GM18868 (cell line): ENCODE measurements at regions not wholly inside any gene's neighbourhood (a gene's known extent, or its start where the extent isn't known, plus 50 kb on each side); places are given as distances from the start of the nearest gene placed in this dataset.
"Not testable (repeated sequence)": the region's sequence is repeated elsewhere in the genome, so short reads cannot be mapped to it uniquely, and the experiment has no call there.

ENCODE experiments used
- ATAC-seq: cut with Tn5 transposase; IDR thresholded peaks from one replicate; pipeline ENCODE4 v1.9.1; 2021; ENCODE audit warnings: mild to moderate bottlenecking, moderate library complexity; ENCODE audit not compliant: unreplicated experiment

- ATAC-seq: no peak
Observed at GRCh38 chr7:54888734-54889082, 129.7 kb upstream of the SEC61G start.

GRCh38 chr7:54897891-54898290 lies 120.9 kb upstream of the EGFR start:
- no peak for ATAC-seq

DNA sequence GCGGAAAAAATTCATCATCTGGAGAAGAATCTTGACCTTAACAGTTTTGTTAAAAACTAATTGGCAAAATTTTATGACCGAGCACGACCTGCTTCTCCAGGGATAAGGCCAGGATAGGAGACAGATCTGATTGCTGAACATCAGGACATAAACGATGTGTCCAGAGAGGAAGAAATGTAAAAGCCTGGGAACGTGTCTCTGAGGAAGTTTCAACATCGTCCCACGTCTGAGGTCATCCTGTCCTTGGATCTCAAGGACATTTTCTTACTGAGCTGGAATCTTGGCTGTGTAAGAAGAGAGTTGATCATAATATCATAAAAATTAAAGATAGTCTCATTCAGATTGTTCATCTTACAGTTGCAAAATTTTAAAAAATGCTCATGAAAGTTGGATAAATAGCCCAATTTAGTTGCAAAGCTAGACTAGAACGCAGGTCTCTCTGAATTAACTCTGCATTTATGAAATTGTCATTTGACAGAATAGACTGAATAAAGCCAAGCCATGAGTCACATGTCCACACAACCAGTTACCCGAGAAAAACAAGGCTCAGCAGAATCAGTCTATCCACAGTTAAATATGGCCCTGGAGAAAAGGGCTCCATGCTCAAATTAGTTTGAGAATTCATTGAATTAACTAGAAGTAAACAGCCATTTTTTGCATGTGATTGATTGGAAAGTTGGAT lies 120.0 kb upstream of the EGFR start:
- no peak for ATAC-seq

DNA sequence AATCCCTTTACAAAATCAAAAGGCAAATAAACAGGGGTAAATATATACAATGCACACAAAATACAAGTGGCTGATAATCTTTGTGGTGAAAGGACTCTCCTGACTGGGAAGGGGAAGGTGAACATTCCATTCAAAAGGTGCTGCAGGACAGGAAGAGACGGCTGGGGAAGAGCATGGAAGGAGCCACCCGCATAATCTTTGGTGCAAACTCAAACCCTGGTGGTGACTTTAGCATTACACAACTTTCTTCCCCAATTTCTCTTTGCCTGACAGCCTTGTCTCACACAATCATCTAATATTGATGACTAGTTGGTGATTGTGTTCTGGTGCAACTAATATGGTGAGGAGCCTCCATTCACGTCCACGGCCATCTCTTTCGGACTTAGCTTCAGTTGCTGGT lies 117.0 kb upstream of the EGFR start:
- no peak for ATAC-seq

DNA sequence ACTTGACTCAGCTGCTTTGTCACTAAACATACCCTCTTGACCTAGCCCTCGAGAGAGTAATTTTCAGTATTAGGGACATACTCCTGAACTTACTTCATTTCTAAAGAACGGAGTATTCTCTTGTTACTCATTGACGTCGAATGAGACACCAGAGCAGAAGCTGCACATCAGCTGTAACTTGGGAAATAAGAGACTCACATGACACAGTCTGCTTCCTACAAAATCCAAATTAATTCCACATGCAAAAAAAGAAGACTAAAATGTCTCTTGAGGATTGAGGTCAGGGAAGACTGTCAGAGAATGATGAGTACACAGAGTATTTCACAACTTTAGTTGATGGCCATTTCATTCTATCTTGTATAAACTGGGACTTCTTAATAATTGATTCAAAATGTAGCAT lies 114.7 kb upstream of the EGFR start:
- ATAC-seq: no peak

DNA sequence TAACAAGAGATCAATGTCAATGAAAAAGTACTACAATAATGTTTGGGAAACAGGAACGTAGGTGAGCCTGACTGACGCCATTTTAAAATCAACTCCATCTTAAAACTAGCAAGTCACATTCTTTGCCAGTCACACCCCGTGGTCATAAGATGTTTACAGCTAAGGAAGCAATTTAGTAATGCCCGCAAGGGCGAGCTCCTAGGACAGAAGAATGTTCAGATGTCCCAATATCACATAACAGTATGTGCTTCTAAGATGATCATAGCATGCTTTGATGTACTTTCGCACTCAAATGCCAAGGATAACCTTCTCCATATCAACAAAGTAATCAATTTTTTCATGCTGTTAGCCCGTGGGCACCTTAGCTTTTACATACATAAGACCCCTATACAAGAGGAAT lies 113.8 kb upstream of the EGFR start:
- no peak for ATAC-seq

GRCh38 chr7:54906963-54907362 lies 111.9 kb upstream of the EGFR start:
- ATAC-seq: no peak

- ATAC-seq: no peak
Observed at GRCh38 chr7:54907981-54908380, 110.8 kb upstream of the EGFR start.

GRCh38 chr7:54908760-54909438 lies 109.9 kb upstream of the EGFR start:
- ATAC-seq: no peak

GRCh38 chr7:54915870-54916598 lies 102.8 kb upstream of the EGFR start:
- no peak for ATAC-seq

DNA sequence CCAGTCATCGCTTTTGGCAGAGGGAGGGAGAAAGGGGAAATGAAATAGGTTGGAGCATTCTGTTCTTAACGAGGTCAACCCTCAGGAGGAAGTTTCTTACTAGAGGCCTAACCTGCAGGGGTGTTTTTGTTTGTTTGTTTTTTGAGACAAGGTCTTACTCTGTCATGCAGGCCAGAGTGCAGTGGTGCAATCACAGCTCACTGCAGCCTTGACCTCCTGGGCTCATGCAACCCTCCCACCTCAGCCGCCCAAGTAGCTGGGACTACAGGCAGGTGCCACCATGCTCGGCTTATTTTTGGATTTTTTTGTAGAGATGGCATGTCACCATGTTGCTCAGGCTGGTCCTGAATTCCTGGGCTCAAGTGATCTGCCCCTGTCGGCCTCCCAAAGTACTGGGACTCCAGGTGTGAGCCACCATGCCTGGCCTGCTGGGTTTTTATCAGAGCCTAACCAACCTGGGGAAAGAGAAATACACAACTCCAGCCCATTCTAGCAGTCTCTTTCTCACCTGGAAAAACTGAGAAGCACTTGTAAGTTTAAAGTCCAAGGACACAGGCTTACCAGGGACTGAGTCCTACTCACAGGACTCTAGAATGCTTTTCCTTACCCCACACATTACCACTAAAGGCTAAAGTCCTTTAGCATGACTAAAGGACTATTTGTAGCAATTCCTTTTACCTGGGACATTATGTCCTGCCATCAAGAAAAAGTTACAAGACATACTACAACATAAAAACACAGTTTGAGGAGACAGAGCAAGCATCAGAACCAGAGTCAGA lies 101.0 kb upstream of the EGFR start:
- ATAC-seq: no peak

DNA sequence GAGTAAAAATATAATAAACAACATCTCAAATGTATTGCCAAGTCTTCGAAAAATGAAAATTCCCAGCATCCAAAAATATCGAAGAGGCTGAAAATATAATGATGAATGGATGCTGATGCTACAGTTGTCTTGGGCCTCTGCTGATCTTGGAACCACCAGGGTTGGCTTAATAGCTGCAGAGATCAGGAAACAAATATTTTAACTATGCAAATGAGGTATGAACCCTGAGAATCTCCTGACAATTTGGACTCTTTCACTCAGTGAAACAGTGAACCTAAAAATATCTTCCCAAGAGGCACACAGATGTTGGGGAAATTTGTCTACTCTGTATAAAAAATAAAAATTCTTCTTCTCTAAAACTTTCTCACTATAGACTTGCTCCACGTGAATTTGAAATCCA lies 97.7 kb upstream of the EGFR start:
- ATAC-seq: no peak

- ATAC-seq: no peak
Observed at GRCh38 chr7:54931532-54931931, 87.3 kb upstream of the EGFR start.

DNA sequence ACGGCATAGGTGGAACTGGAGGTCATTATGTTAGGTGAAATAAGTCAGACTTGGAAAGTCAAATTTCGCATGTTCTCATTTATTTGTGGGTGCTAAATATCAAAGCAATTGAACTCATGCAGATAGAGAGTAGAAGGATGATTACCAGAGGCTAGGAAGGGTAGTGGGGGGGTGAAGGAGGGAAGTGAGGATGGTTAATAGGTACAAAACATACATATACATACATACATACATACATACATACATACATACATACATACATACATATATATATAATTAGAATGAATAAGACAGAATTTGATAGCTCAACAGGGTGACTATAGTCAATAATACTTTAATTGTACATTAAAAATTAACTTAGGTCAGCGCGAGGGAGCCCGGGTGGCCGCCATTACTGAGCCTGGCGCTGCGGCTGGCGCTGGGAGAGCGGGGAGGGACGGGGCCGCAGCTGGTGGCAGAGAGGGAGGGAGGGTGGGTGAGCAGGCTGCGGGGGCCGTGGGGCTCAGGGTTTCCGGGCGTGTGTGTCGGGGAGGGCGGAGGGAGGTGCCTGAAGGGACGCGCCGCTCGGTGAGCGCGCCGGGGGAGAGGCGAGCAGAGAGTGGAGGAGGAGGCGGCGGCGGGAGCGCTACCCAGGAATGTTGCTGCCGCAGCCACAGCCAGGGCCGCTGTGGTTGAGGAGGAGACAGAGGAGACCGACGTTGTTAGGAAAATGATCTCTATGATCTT lies 85.8 kb upstream of the EGFR start:
- peak; percentile 91 for ATAC-seq

GRCh38 chr7:54933643-54934042 lies 85.2 kb upstream of the EGFR start:
- peak; percentile 14 for ATAC-seq

DNA sequence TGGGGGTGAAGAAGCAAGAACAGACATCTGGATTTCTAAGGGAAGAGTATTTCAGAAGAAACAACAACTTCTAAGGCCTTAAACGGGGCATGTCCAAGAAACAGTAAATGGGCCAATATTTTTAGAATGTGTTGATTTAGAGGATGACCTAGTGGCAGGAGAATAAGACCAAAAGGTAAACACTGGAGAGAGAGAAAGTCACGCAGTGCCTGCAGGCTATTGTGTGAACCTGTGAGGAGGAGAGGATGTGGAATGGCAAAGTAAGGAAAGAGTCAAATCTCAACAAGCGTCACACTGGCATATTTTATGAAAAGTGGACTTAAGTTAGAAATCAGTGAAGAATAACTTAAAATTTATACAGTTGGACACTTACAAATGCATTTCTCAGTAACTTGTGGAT lies 78.1 kb upstream of the EGFR start:
- no peak for ATAC-seq

DNA sequence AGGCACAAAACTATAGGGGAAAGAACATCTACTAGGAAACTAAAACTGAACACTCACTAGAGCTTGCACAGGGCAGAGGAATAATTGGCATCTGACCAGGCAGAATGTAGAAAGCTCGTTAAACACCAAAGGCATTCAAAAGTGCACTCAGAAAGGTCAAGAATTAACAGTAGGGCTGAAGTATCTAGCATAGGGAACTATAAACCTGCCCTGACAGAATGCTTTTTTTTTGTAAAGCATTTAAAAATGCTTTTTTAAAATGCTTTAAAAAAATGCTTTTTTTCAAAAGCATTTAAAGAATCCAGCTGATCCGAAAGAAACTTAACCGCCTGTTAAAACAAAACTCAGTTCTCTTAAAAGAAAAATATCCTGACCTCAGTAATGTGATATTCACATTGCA lies 74.6 kb upstream of the EGFR start:
- ATAC-seq: no peak

GRCh38 chr7:54946271-54946670 lies 72.5 kb upstream of the EGFR start:
- no peak for ATAC-seq

DNA sequence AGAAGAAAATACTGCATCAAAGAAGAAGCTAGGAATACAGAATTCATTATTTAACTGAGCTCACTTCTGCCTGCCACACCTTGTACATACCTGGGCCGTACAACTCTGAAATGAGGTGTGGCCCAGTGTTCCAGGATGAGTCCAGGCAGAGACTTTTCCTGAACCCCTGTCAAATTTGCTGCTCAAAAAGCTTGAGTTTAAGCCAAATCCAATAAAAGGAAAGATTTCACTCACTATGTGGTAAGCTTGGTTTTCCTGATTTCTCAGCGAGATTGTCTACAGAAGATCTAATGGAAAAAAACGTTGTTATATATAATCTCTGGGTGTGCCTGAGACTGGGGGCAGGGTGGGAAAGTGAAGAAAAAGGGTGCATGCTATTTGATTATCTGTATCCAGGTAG lies 72.1 kb upstream of the EGFR start:
- no peak for ATAC-seq

DNA sequence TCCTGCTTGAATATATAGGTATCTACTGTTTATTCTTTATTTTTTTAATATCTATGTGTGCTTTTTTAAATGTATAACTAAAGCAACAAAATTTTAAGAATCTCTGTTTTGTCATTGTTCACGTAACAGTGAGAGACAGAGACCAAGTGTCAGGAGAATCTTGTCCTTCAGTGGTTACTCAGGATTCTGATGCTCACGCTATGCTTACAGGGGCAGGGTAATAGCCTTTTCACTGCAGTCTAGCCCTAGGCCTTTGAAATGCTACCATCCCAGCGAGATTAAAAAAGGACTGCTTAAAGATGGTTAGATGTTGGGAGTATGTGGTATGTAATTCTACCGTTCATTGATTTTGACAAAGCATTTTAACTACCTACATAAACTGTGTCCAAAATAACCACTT lies 71.6 kb upstream of the EGFR start:
- no peak for ATAC-seq

DNA sequence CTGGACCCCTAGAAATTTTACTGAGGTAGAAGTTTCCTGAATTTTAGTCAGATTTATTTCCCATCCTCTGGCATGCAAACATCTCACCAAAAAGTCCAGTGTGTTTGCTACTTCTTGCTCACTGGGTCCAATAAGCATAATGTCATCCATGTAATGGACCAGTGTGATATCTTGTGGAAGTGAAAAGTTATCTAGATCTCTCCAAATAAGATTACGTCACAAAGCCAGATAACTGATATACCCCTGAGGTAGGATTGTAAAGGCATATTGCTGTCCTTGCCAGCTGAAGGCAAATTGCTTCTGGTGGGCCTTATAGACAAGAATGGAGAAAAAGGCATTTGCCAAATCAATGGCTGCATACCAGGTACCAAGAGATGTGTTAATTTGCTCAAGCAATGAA lies 69.3 kb upstream of the EGFR start:
- not testable (repeated sequence) for ATAC-seq
